GM23338 (cell line): ENCODE measurements at regions not wholly inside any gene's neighbourhood (a gene's known extent, or its start where the extent isn't known, plus 50 kb on each side); places are given as distances from the start of the nearest gene placed in this dataset.

ENCODE experiments used
- CREB1 ChIP-seq: fragments of 250-450 bp; sonication (Bioruptor Pico); IDR thresholded peaks from 2 replicates; pipeline ENCODE4 v1.5.0; 2020; ENCODE audit warnings: low read depth, mild to moderate bottlenecking, moderate library complexity
- EZH2 ChIP-seq: fragments of 200-600 bp; sonication (generic); IDR thresholded peaks from one replicate; pipeline ENCODE4 v1.8.0; 2017; ENCODE audit warnings: antibody characterized with exemption, mild to moderate bottlenecking, low read depth; ENCODE audit not compliant: unreplicated experiment
- EZH2phosphoT487 ChIP-seq: fragments of 200-600 bp; sonication (generic); IDR thresholded peaks from one replicate; pipeline ENCODE4 v1.8.1; 2018; ENCODE audit warnings: antibody characterized with exemption; ENCODE audit not compliant: unreplicated experiment
- JUNB ChIP-seq: IDR thresholded peaks from one replicate; pipeline ENCODE4 v1.6.1; 2016; ENCODE audit warnings: antibody characterized with exemption; ENCODE audit not compliant: unreplicated experiment
- NANOG ChIP-seq: IDR thresholded peaks from 2 replicates; pipeline ENCODE4 v1.6.1; 2016; ENCODE audit warnings: antibody characterized with exemption, borderline replicate concordance
- POLR2AphosphoS5 ChIP-seq: IDR thresholded peaks from 2 replicates; pipeline ENCODE4 v1.6.1; 2016; ENCODE audit warnings: antibody characterized with exemption, low read depth
- STAT1 ChIP-seq: IDR thresholded peaks from one replicate; pipeline ENCODE4 v1.6.1; 2016; ENCODE audit warnings: antibody characterized with exemption; ENCODE audit not compliant: unreplicated experiment
- ZNF331 ChIP-seq: fragments of 250-450 bp; sonication (Bioruptor Pico); IDR thresholded peaks from 2 replicates; pipeline ENCODE4 v1.5.0; 2020; ENCODE audit warnings: low read depth, mild to moderate bottlenecking, moderate library complexity
- TF ChIP-seq, protein P1 (sequence below), 2 experiments: fragments of 200-600 bp in 1 of 2; sonication (generic) in 1 of 2; conservative IDR thresholded peaks; 2 replicates each; pipeline versions ENCODE4 v1.5.1 to v1.6.1; 2016 to 2017; ENCODE audit warnings: antibody characterized with exemption in 2 of 2, low read depth in 2 of 2, mild to moderate bottlenecking in 2 of 2, moderate library complexity in 1 of 2
- TF ChIP-seq, protein P2 (sequence below): IDR thresholded peaks from 2 replicates; pipeline ENCODE4 v1.6.1; 2016; ENCODE audit warnings: antibody characterized with exemption
- TF ChIP-seq, protein P3 (sequence below): IDR thresholded peaks from one replicate; pipeline ENCODE4 v1.6.1; 2018; ENCODE audit warnings: antibody characterized with exemption; ENCODE audit not compliant: unreplicated experiment

DNA sequence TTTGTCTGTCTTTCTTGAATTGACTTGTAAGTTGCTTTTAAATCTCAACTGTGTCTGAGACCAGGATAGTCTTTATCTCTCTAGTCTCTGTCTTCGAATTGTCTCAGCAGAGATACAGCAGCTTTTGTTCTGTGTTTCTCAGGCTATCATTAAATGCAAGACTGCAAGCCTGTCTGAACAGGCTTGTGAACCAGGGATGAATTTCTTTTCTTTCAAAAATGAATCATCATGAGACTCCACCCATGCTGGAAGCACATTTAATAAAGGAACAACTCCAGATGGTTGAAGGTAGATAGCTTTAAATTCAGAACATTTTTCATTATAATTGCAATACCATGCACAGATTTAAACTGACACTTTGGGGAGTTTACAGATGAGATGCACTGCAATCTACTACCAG, 155.9 kb downstream of the SEC23IP start:
- TF ChIP-seq, protein P1, sequence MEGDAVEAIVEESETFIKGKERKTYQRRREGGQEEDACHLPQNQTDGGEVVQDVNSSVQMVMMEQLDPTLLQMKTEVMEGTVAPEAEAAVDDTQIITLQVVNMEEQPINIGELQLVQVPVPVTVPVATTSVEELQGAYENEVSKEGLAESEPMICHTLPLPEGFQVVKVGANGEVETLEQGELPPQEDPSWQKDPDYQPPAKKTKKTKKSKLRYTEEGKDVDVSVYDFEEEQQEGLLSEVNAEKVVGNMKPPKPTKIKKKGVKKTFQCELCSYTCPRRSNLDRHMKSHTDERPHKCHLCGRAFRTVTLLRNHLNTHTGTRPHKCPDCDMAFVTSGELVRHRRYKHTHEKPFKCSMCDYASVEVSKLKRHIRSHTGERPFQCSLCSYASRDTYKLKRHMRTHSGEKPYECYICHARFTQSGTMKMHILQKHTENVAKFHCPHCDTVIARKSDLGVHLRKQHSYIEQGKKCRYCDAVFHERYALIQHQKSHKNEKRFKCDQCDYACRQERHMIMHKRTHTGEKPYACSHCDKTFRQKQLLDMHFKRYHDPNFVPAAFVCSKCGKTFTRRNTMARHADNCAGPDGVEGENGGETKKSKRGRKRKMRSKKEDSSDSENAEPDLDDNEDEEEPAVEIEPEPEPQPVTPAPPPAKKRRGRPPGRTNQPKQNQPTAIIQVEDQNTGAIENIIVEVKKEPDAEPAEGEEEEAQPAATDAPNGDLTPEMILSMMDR (conservative IDR thresholded peaks at IDR 0.05; ENCODE audit: low read depth in 2 of 2): no peak
- TF ChIP-seq EZH2phosphoT487: no peak
- no peak for TF ChIP-seq EZH2
- TF ChIP-seq ZNF331 (CRISPR knock-in tag): no peak
- no peak for TF ChIP-seq JUNB
- TF ChIP-seq CREB1 (CRISPR knock-in tag): no peak
- no peak for TF ChIP-seq POLR2AphosphoS5
- TF ChIP-seq NANOG: no peak
- TF ChIP-seq, protein P2, sequence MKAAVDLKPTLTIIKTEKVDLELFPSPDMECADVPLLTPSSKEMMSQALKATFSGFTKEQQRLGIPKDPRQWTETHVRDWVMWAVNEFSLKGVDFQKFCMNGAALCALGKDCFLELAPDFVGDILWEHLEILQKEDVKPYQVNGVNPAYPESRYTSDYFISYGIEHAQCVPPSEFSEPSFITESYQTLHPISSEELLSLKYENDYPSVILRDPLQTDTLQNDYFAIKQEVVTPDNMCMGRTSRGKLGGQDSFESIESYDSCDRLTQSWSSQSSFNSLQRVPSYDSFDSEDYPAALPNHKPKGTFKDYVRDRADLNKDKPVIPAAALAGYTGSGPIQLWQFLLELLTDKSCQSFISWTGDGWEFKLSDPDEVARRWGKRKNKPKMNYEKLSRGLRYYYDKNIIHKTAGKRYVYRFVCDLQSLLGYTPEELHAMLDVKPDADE: no peak
- TF ChIP-seq, protein P3, sequence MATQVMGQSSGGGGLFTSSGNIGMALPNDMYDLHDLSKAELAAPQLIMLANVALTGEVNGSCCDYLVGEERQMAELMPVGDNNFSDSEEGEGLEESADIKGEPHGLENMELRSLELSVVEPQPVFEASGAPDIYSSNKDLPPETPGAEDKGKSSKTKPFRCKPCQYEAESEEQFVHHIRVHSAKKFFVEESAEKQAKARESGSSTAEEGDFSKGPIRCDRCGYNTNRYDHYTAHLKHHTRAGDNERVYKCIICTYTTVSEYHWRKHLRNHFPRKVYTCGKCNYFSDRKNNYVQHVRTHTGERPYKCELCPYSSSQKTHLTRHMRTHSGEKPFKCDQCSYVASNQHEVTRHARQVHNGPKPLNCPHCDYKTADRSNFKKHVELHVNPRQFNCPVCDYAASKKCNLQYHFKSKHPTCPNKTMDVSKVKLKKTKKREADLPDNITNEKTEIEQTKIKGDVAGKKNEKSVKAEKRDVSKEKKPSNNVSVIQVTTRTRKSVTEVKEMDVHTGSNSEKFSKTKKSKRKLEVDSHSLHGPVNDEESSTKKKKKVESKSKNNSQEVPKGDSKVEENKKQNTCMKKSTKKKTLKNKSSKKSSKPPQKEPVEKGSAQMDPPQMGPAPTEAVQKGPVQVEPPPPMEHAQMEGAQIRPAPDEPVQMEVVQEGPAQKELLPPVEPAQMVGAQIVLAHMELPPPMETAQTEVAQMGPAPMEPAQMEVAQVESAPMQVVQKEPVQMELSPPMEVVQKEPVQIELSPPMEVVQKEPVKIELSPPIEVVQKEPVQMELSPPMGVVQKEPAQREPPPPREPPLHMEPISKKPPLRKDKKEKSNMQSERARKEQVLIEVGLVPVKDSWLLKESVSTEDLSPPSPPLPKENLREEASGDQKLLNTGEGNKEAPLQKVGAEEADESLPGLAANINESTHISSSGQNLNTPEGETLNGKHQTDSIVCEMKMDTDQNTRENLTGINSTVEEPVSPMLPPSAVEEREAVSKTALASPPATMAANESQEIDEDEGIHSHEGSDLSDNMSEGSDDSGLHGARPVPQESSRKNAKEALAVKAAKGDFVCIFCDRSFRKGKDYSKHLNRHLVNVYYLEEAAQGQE: no peak
- no peak for TF ChIP-seq STAT1
